ENCODE measurements at regions not wholly inside any gene's neighbourhood (a gene's known extent, or its start where the extent isn't known, plus 50 kb on each side); places are given as distances from the start of the nearest gene placed in this dataset.

DNA sequence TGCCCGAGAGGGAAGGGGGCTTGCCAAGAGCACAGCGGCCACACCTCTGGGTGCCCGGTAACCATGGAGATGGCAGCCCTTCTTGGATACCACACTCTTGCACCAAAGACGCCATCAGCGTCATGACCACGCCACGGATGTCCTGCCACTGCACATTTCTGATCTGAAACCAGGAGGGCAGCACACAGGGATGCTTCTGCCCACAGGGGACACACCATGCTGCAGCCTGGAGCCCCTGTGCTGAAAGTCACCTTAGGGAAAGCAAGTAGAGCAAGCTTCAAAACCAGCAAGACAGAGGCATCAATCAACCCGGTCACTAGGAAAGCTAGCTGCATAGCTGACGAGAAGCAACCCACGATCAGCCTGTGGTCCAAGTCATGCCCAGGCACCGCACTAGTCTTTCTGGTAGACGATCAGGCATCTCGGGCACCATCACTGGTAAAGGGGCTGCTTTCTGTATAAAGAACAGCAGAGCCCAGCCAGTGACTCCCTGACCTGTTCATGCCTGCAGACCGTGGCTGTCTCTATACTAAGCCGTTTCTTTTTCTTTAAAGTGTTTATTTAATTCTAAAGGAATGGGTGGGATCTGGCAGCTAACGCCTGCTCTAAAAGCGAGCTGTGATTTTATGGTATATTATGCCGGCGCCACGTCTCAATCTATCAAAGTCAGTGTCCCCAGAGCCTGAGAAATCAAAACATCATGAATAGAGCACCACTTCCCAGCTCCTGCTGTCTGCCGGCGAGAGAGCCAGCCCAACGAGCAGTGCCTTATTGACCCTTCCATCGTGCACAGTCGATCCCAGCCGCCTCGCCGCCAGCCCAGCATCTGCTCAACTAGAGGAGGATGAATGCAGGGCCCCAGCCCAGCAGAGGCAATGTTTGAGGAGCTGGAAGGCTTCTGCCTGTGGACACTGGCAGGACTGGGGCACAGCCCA lies 244.7 kb downstream of the RBFOX3 start:
- Histone ChIP-seq H3K4me3 (no peak overlapping the region), H3K27me3 (peaks cover 0 to 91% of the 10 kb centered on the region in 2 donors), H3K9me3 (no peaks in the 10 kb centered on the region), H3K4me1 (no peaks in the 10 kb centered on the region), H3K27ac (no peak overlapping the region), H3K36me3 (no peaks in the 10 kb centered on the region)
- DNase-seq = no peak
- TF ChIP-seq, protein P1, sequence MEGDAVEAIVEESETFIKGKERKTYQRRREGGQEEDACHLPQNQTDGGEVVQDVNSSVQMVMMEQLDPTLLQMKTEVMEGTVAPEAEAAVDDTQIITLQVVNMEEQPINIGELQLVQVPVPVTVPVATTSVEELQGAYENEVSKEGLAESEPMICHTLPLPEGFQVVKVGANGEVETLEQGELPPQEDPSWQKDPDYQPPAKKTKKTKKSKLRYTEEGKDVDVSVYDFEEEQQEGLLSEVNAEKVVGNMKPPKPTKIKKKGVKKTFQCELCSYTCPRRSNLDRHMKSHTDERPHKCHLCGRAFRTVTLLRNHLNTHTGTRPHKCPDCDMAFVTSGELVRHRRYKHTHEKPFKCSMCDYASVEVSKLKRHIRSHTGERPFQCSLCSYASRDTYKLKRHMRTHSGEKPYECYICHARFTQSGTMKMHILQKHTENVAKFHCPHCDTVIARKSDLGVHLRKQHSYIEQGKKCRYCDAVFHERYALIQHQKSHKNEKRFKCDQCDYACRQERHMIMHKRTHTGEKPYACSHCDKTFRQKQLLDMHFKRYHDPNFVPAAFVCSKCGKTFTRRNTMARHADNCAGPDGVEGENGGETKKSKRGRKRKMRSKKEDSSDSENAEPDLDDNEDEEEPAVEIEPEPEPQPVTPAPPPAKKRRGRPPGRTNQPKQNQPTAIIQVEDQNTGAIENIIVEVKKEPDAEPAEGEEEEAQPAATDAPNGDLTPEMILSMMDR (IDR thresholded peaks at IDR 0.05) = no peak
- intact Hi-C loops (cut with DNase I; ENCODE audit: low total_unique reads) = no loop called here

DNA sequence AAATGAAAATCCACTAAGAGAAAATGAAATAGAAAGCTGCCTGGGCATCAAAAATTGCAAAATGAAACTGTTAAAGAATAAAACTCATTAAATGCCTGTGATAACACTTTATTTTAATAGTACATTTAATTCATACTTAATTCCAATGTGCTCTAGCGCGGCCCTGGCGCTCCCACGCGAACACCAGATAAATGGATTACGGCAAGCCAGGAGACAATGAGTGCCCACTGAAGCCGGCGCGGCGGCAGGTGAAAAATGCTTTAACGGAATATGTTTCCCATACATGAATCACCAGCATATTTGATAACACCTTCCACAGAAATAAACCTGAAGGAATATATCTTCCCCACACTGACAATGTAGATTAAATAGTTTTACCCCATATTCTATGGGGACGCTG lies 245.5 kb downstream of the RBFOX3 start:
- no peak overlapping the region for H3K27ac ChIP-seq

DNA sequence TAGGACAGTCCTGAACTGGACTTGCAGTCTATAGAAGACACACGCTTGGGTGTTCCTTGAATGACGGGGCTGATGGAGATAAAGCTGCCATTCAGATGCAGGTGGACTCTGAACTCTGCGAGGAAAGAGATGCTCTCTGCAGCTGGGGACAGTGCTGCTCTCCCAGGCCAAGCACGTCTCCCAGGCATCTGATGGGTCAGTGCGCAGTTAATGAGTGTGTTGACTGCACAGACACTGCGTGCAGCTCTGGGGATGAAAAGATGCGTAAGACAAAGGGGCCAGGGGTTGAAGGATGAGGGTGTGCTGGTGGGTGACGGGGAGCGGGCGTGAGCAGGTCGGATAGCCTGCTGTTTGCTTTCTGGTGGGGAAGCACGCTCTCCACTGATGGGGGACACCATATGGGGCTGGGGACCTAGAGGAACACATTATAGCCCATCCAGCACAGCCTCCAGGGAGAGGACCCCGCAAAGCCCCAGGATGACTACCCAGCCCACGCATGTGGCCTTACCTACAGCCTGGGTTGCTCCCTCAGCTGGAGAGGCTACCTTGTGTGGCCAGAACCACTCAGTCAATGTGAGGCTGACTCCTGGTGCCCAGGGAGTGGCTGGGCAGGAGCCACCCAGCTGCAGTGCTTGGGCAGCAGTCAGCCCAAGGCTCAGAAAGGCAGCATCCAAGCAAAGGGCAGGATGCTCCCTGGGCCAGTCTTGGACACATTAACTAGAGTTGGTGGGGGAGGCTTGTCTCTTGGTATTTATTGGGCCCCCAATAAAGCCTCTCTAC lies 246.3 kb downstream of the RBFOX3 start:
- no peak overlapping the region for H3K27ac ChIP-seq
- H3K4me3 ChIP-seq = no peak overlapping the region
- DNase-seq = no peak
- peaks cover 0 to 91% of the 10 kb centered on the region in 2 donors for H3K27me3 ChIP-seq
- intact Hi-C loops (cut with DNase I; ENCODE audit: low total_unique reads) = no loop called here
- TF ChIP-seq, protein P1 (IDR thresholded peaks at IDR 0.05) = no peak
- no peaks in the 10 kb centered on the region for H3K4me1 ChIP-seq
- H3K36me3 ChIP-seq = no peaks in the 10 kb centered on the region
- H3K9me3 ChIP-seq = no peaks in the 10 kb centered on the region

More for the DNA sequence above, 245.5 kb downstream of the RBFOX3 start:
- Histone ChIP-seq H3K4me3 (no peak overlapping the region), H3K4me1 (no peaks in the 10 kb centered on the region), H3K27me3 (peaks cover 0 to 91% of the 10 kb centered on the region in 2 donors), H3K36me3 (no peaks in the 10 kb centered on the region), H3K9me3 (no peaks in the 10 kb centered on the region)
- TF ChIP-seq, protein P1 (IDR thresholded peaks at IDR 0.05) = no peak
- intact Hi-C loops (cut with DNase I; ENCODE audit: low total_unique reads) = no loop called here
- no peak for DNase-seq

DNA sequence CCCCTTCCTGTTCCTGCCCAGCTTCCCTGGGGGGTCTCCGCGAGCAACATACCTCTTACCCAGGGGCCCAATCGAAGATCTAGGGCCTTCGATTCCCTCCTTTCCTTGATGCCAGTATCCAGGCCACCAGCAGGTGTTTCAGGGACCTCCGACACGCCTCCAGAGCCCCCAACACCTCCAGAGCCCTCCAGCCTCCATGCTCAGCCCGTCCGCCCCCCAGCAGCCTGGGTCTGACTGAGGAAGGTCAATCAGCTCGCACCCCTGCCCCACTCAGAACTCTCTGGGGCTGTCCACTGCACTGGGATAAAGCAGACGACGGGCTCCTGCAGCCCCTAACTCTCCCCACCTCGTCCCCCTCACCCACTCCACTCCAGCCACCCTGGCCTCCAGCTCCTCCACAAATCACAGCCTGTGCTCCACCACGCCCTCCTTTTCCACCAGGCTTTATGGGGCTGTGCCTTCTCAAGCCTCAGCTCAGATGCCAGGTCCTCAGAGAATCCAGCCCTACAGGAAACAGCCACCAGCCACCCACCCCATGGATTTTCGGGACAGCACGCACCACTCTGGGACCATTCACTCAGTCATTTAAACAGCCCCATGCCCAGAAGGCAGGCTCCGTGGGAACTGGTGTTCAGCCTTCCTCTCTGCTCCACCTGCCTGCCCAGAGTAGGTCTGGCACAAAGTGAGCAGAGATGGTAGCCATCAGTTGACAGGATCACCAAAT lies 247.1 kb downstream of the RBFOX3 start:
- peaks cover 0 to 91% of the 10 kb centered on the region in 2 donors for H3K27me3 ChIP-seq
- DNase-seq = no peak
- H3K4me1 ChIP-seq = no peaks in the 10 kb centered on the region
- H3K27ac ChIP-seq = no peak overlapping the region
- intact Hi-C loops (cut with DNase I; ENCODE audit: low total_unique reads) = no loop called here
- H3K4me3 ChIP-seq = no peak overlapping the region
- TF ChIP-seq, protein P1 (IDR thresholded peaks at IDR 0.05) = no peak
- no peaks in the 10 kb centered on the region for H3K9me3 ChIP-seq
- H3K36me3 ChIP-seq = no peaks in the 10 kb centered on the region

DNA sequence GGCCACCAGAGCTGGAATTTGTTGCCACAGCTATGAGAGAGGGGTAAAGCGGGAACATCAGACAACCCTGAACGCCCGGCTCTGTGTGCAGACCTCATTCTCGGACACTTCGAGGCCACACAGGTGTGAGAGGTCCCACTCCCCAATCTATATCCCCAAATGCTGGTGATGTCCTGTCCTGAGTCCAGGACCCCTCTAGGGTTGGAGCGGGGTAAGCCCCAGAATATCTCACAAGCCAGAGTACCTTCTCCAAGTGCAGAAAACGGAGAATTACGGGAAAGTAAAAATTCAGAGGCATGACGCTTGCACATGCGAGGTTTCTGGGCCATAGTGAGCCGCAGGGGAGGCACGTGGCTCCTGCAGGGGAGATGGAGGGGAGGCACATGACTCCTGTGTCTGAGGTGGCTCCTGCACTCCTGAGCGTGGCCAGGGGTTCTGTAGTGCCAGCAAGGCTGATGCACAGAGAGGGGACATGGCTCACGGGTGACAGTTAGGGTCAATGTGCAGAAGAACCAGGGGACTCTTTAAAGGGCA lies 248.0 kb downstream of the RBFOX3 start:
- Histone ChIP-seq H3K27me3 (peaks cover 0 to 91% of the 10 kb centered on the region in 2 donors), H3K36me3 (no peaks in the 10 kb centered on the region), H3K27ac (no peak overlapping the region), H3K4me3 (no peak overlapping the region), H3K9me3 (no peaks in the 10 kb centered on the region), H3K4me1 (no peaks in the 10 kb centered on the region)
- no peak for DNase-seq
- intact Hi-C loops (cut with DNase I; ENCODE audit: low total_unique reads) = no loop called here
- TF ChIP-seq, protein P1 (IDR thresholded peaks at IDR 0.05) = no peak
